ENCODE measurements at regions not wholly inside any gene's neighbourhood (a gene's known extent, or its start where the extent isn't known, plus 50 kb on each side); places are given as distances from the start of the nearest gene placed in this dataset.

- no peak overlapping the region for H2BK12ac ChIP-seq (ENCODE audit: insufficient read length, low read depth, low read length)
- Mint-ChIP-seq H3K4me1 (peaks cover 32 to 45% of the 10 kb centered on the region in 2 experiments), H3K9me3 (no peaks in the 10 kb centered on the region; a peak in 1 of 5 replicates), H3K27ac (no peak overlapping the region), H3K27me3 (ENCODE audit: low read depth) (peaks cover 49% of the 10 kb centered on the region), H3K4me3 (no peak overlapping the region), H3K36me3 (ENCODE audit: insufficient read depth in 1 of 3, low read depth in 3 of 3) (peaks cover 0 to 4% (median 0%) of the 10 kb centered on the region in 3 experiments; a peak in 1 of 7 replicates)
- no peaks in the 10 kb centered on the region for H4K20me1 ChIP-seq (ENCODE audit: control insufficient read depth, insufficient read depth, insufficient read length)
- H3K56ac ChIP-seq (ENCODE audit: insufficient read length, low read depth, low read length) = no peak overlapping the region
- no peak for DNase-seq
- no peak overlapping the region for H2BK20ac ChIP-seq (ENCODE audit: low read depth, low read length, poor library complexity, severe bottlenecking)
- H3K27ac ChIP-seq (ENCODE audit: insufficient read length, low read depth, low read length) = no peak overlapping the region
- H3K9ac ChIP-seq (ENCODE audit: extremely low read depth, insufficient read length, low read length) = no peak overlapping the region
- no peak overlapping the region for H3T11ph ChIP-seq (ENCODE audit: low read length)
- no peak overlapping the region for H2BK15ac ChIP-seq (ENCODE audit: low read depth, low read length)
- no peak overlapping the region for H3K18ac ChIP-seq (ENCODE audit: insufficient read length, low read depth, low read length)
- TF ChIP-seq, protein P1, sequence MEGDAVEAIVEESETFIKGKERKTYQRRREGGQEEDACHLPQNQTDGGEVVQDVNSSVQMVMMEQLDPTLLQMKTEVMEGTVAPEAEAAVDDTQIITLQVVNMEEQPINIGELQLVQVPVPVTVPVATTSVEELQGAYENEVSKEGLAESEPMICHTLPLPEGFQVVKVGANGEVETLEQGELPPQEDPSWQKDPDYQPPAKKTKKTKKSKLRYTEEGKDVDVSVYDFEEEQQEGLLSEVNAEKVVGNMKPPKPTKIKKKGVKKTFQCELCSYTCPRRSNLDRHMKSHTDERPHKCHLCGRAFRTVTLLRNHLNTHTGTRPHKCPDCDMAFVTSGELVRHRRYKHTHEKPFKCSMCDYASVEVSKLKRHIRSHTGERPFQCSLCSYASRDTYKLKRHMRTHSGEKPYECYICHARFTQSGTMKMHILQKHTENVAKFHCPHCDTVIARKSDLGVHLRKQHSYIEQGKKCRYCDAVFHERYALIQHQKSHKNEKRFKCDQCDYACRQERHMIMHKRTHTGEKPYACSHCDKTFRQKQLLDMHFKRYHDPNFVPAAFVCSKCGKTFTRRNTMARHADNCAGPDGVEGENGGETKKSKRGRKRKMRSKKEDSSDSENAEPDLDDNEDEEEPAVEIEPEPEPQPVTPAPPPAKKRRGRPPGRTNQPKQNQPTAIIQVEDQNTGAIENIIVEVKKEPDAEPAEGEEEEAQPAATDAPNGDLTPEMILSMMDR (conservative IDR thresholded peaks at IDR 0.05) = no peak
- no peak overlapping the region for H3K4ac ChIP-seq (ENCODE audit: low read depth, low read length)
- no peak overlapping the region for H2AFZ ChIP-seq (ENCODE audit: low read length)
- peaks cover 6% of the 10 kb centered on the region; the same call in 1 of the 2 replicates for H3K4me1 ChIP-seq (ENCODE audit: insufficient read depth, low read length)
- no peak overlapping the region for H4K5ac ChIP-seq (ENCODE audit: insufficient read length, low read depth, low read length)
- no peak overlapping the region for H3K4me2 ChIP-seq (ENCODE audit: insufficient read depth, insufficient read length, low read length)
- no peak overlapping the region for H4K91ac ChIP-seq (ENCODE audit: insufficient read length, low read depth, low read length)
- WGBS (ENCODE audit: extremely low coverage, insufficient read length, low lambda C conversion rate) = no CpG with 5 or more reads among the region's 7 CpGs
- H3K9me3 ChIP-seq (ENCODE audit: control insufficient read depth, low read depth, low read length) = no peaks in the 10 kb centered on the region
- no peak overlapping the region for H4K8ac ChIP-seq (replicated peaks; ENCODE audit: insufficient read length, low read depth, low read length)
- no peaks in the 10 kb centered on the region for H3K79me1 ChIP-seq (ENCODE audit: insufficient read depth, low read depth, low read length, poor library complexity, severe bottlenecking)
- H2BK5ac ChIP-seq (ENCODE audit: insufficient read length, low read length) = no peak overlapping the region
- no peaks in the 10 kb centered on the region for H3K23me2 ChIP-seq (ENCODE audit: insufficient read length, low read depth, low read length, poor library complexity, severe bottlenecking)
- no peak overlapping the region for H3K23ac ChIP-seq (ENCODE audit: insufficient read length, low read depth, low read length)
- no peak overlapping the region for H3K14ac ChIP-seq (ENCODE audit: insufficient read depth, low read length)
- no peak overlapping the region for H2BK120ac ChIP-seq (ENCODE audit: low read depth, low read length, poor library complexity, severe bottlenecking)
- no peak overlapping the region for H2AK5ac ChIP-seq (ENCODE audit: insufficient read length, low read length)
- no peaks in the 10 kb centered on the region for H3K79me2 ChIP-seq (ENCODE audit: insufficient read depth, low read length)
- H3K27me3 ChIP-seq (ENCODE audit: insufficient read depth, low read length) = no peaks in the 10 kb centered on the region
Measured at GRCh38 chr6:166704171-166704570, 77.1 kb upstream of the RPS6KA2 start.

All from H9 (cell line).